Left renal pelvis (tissue), 4 donors: ENCODE measurements at regions not wholly inside any gene's neighbourhood (a gene's known extent, or its start where the extent isn't known, plus 50 kb on each side); places are given as distances from the start of the nearest gene placed in this dataset.
"Not testable (repeated sequence)": the region's sequence is repeated elsewhere in the genome, so short reads cannot be mapped to it uniquely, and the experiment has no call there.

ENCODE experiments used
- DNase-seq, 4 donors: peaks; one replicate each; pipeline ENCODE4 v3.0.0-alpha.2; 2013; ENCODE audit warnings: low read depth in 4 of 4, low spot score in 3 of 4

DNA sequence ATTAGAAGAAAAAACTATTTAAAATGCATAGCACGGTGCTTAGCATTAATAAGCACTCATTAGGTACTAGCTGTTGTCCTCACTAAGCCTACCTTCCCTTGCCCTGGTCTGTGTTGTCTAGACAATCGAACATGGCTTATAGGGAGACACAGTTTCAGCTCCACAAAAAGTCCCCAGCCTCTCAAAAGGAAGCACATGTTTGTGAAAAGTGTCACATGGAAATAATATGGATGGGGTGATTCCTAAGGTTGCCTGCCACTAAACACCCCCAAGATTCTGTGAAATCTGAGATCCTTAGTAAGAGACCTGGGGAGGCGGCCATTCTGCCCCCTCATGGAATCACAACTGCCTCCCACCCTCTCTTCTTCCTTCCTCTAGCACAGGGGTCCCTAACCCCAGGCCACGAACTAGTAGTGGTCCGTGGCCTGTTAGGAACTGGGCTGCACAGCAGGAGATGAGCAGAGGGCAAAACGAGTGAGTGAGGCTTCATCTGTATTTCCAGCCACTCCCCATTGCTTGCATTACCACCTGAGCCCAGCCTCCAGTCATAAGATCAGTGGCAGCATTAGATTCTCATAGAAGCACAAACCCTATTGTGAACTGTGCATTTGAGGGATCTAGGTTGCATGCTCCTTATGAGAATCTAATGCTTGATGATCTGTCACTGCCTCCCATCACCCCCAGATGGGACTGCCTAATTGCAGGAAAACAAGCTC, 59.6 kb upstream of the NDUFV2 start:
- DNase-seq: no peak

DNA sequence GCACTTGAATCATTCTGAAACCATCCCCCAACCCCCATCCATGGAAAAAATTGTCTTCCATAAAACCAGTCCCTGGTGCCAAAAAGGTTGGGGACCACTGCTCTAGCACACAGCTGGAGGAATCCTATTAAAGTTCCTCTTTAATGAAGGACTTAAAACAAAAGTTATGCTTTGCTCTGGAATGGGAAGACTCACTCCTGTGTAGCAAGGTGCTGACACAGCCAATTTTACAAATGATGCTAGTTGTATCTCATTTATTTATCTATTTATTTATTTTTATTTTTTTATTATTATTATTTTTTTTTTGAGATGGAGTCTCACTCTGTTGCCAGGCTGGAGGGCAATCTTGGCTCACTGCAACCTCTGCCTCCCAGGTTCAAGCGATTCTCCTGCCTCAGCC, 58.9 kb upstream of the NDUFV2 start:
- no peak for DNase-seq

DNA sequence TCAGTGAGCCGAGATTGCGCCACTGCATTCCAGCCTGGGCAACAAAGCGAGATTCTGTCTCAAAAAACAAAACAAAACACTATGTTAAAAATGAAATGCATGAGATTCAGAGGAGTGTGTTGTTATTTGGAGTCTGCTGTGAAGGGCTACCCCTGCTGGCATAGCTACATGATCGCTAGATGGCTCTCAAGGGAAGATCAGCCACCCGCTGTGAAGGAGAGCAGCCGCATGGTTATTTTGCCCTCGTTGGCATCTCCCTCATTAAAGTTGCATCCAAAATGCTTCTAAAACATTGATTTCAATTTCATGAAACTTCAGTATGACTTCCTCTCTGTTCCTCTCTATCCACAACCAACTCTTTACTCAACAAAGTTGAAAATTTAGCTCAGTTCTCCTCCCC, 54.8 kb upstream of the NDUFV2 start:
- DNase-seq: no peak

DNA sequence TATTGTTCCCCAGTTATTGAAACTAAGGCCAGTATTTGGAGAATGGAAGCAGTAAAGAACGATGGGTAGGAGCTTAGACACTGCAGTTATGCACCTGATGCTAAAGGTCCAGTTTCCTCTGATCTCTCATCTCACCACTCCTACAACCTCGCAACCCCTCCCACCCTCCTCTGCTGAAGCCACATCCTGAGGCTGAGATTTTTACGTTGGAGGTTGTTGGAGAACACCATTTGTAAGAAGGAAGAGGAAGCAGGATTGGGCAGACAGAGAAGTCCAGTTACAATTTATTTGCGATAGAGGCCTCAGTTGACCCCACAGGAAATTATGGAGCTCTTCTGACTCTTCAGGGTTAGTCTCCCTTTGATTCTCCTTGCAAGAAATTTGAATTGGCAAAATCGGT, 54.3 kb upstream of the NDUFV2 start:
- no peak for DNase-seq

DNA sequence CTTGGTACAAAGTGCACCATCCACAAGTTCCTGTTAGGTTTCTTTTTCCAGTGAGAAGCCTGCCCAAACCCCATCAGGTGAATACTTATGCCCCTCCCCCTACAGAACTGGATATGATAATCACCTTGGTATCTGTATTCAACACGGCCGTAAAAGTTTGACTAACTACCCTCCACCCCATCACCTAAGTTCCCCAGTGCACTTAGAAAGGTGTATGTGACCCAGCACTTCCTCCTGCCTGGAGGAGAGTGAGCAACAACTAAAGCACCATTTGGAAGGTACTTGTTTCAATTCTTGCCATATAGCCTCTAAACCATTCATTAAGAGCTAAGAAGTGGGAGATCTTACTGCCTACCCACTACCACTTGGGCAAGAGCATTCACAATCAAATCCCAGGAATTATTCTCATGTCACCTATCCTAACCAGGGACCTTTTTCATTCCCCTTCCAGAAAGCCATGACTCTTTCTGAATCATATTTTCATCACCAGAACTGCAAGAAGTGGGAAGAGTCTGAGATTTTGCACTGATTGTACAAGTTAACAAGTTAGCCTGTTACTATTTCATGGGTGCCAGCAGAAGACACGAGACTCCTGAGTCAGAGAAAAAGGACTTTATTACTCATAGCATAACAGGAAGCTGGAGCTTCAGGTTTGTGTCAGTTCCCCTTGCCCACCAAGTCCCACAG, 53.5 kb upstream of the NDUFV2 start:
- no peak for DNase-seq

DNA sequence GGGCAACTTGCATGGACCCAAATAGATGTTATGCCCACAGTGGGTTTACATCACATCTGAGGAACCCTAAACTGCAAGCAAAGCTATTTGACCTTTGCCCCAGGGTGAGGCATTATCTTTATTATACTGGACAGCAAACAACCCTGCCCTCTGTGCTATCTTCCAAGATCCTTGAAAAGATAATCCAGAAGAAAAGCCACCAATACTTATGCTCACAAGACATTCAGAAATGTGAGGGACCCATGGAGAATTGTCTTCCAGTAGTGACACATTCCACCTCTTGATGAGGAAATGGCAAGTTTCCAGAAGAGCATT, 53.0 kb upstream of the NDUFV2 start:
- no peak for DNase-seq

DNA sequence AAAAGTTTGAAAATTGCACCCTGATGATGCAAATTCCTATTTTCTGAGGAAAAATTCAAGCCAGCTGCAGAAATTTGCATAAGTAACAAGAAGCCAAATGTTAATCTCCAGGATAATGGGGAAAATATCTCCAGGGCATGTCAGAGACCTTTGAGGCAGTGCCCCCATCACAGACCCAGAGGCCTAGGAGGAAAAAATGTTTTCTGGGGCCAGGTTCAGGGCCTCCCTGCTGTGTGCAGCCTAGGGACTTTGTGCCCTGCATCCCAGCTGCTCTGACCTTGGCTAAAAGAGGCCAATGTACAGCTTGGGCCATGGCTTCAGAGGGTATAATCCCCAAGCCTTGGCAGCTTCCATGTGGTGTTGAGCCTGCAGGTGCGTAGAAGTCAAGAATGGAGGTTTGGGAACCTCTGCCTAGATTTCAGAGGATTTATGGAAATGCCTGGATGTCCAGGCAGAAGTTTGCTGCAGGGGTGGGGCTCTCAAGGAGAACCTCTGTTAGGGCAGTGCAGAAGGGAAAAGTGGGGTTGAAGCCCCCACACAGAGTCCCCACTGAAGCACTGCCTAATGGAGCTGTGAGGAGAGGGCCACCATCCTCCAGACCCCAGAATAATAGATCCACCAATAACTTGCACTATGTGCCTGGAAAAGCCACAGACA, 51.7 kb upstream of the NDUFV2 start:
- not testable (repeated sequence) for DNase-seq
